ENCODE measurements at regions not wholly inside any gene's neighbourhood (a gene's known extent, or its start where the extent isn't known, plus 50 kb on each side); places are given as distances from the start of the nearest gene placed in this dataset.

DNA sequence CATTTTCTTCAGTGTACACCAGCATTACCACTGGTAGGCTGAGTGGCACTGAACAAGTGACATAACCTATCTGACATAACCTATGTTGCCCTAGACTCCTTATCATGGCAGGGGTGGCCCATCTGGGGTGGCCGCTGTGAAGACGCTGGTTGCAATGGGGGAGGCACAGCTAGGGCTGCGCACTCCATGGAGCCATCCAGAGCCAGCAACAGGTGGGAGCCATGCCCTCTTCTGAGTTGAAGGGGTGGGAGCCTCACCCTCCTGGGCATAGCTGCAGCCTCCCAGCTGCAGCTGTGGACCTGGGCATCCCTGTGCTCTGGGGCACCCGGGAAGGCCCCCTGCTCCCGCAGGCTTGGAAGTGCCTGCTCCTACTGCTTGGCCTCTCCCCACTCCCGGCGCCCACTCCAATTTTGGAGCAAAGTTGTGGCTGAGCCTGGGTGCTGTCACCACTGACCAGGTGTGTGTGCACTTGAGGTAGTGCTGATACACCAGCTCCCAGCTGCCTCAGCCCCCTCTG is 52.4 kb upstream of the NTPCR start:
- Histone ChIP-seq H3K4me1 (ENCODE audit: insufficient read depth, low read length, poor library complexity, severe bottlenecking) (no peaks in the 10 kb centered on the region), H3K36me3 (ENCODE audit: insufficient read depth, low read length, poor library complexity, severe bottlenecking) (no peaks in the 10 kb centered on the region), H3K27ac (ENCODE audit: low read depth, low read length, poor library complexity, severe bottlenecking) (no peak overlapping the region), H3K27me3 (replicated peaks; ENCODE audit: insufficient read depth, low read depth, low read length, poor library complexity) (no peaks in the 10 kb centered on the region), H3K9me3 (ENCODE audit: low read depth, low read length, poor library complexity, severe bottlenecking) (no peaks in the 10 kb centered on the region), H3K4me3 (ENCODE audit: low read depth, low read length, poor library complexity, severe bottlenecking) (no peak overlapping the region)
- intact Hi-C loops (cut with micrococcal nuclease; ENCODE audit: unreplicated experiment), result no loop called here
- ChIA-PET CTCF (no interaction called here), POLR2A (ENCODE audit: low non-redundant PET) (no interaction called here)
- TF ChIP-seq EZH2 (IDR thresholded peaks at IDR 0.05; ENCODE audit: borderline replicate concordance, low read depth, low read length, poor library complexity, severe bottlenecking), result no peak
- no peak for TF ChIP-seq CTCF (conservative IDR thresholded peaks at IDR 0.05; ENCODE audit: low read depth, low read length)
- BruUV-seq (replicated peaks), result no TSS peak
- DNase-seq (ENCODE audit: low spot score), result no peak

GRCh38 chr1:232899268-232899667 is 51.1 kb upstream of the NTPCR start:
- Histone ChIP-seq H3K4me3 (ENCODE audit: low read depth, low read length, poor library complexity, severe bottlenecking) (no peak overlapping the region), H3K9me3 (ENCODE audit: low read depth, low read length, poor library complexity, severe bottlenecking) (no peaks in the 10 kb centered on the region), H3K4me1 (ENCODE audit: insufficient read depth, low read length, poor library complexity, severe bottlenecking) (no peaks in the 10 kb centered on the region), H3K27me3 (replicated peaks; ENCODE audit: insufficient read depth, low read depth, low read length, poor library complexity) (no peaks in the 10 kb centered on the region), H3K36me3 (ENCODE audit: insufficient read depth, low read length, poor library complexity, severe bottlenecking) (no peaks in the 10 kb centered on the region), H3K27ac (ENCODE audit: low read depth, low read length, poor library complexity, severe bottlenecking) (no peak overlapping the region)
- no peak for DNase-seq (ENCODE audit: low spot score)
- TF ChIP-seq CTCF (conservative IDR thresholded peaks at IDR 0.05; ENCODE audit: low read depth, low read length) (no peak), EZH2 (IDR thresholded peaks at IDR 0.05; ENCODE audit: borderline replicate concordance, low read depth, low read length, poor library complexity, severe bottlenecking) (no peak)
- ChIA-PET POLR2A (ENCODE audit: low non-redundant PET) (no interaction called here), CTCF (interaction anchor here (0.9 kb wide), 1 partner anchor 19 kb away, joined by 3 read pairs; no protein-coding TSS in a partner anchor)
- BruUV-seq (replicated peaks), result no TSS peak
- intact Hi-C loops (cut with micrococcal nuclease; ENCODE audit: unreplicated experiment), result no loop called here

- POLR2A ChIA-PET (ENCODE audit: low non-redundant PET), result no interaction called here
Observed at GRCh38 chr1:232899839-232900238, 50.6 kb upstream of the NTPCR start.

More at GRCh38 chr1:232899839-232900238, 50.6 kb upstream of the NTPCR start:
- no peaks in the 10 kb centered on the region for H3K36me3 ChIP-seq (ENCODE audit: insufficient read depth, low read length, poor library complexity, severe bottlenecking)
- CTCF ChIA-PET, result no interaction called here
- DNase-seq (ENCODE audit: low spot score), result no peak
- H3K4me3 ChIP-seq (ENCODE audit: low read depth, low read length, poor library complexity, severe bottlenecking), result no peak overlapping the region
- no peak for TF ChIP-seq CTCF (conservative IDR thresholded peaks at IDR 0.05; ENCODE audit: low read depth, low read length)
- TF ChIP-seq EZH2 (IDR thresholded peaks at IDR 0.05; ENCODE audit: borderline replicate concordance, low read depth, low read length, poor library complexity, severe bottlenecking), result no peak
- no TSS peak for BruUV-seq (replicated peaks)
- no peaks in the 10 kb centered on the region for H3K9me3 ChIP-seq (ENCODE audit: low read depth, low read length, poor library complexity, severe bottlenecking)
- H3K27ac ChIP-seq (ENCODE audit: low read depth, low read length, poor library complexity, severe bottlenecking), result no peak overlapping the region
- intact Hi-C loops (cut with micrococcal nuclease; ENCODE audit: unreplicated experiment), result no loop called here
- H3K27me3 ChIP-seq (replicated peaks; ENCODE audit: insufficient read depth, low read depth, low read length, poor library complexity), result no peaks in the 10 kb centered on the region
- no peaks in the 10 kb centered on the region for H3K4me1 ChIP-seq (ENCODE audit: insufficient read depth, low read length, poor library complexity, severe bottlenecking)

All from A673 (cell line).